PFSK-1 (cell line): ENCODE measurements at regions not wholly inside any gene's neighbourhood (a gene's known extent, or its start where the extent isn't known, plus 50 kb on each side); places are given as distances from the start of the nearest gene placed in this dataset.

Experiments used
- FOXP2 ChIP-seq: optimal IDR thresholded peaks from 2 replicates; pipeline ENCODE3; 2011; ENCODE audit warnings: borderline replicate concordance, control low read depth, inconsistent platforms; ENCODE audit not compliant: insufficient read depth; ENCODE audit errors: extremely low read length, extremely low read depth
- POLR2AphosphoS5 ChIP-seq: IDR thresholded peaks from 2 replicates; pipeline ENCODE4 v1.6.1; 2012; ENCODE audit warnings: low read depth, mild to moderate bottlenecking, control low read depth, low read length, moderate library complexity
- SIN3A ChIP-seq: IDR thresholded peaks from 2 replicates; pipeline ENCODE4 v1.6.1; 2012; ENCODE audit warnings: mild to moderate bottlenecking, low read length, moderate library complexity, borderline replicate concordance; ENCODE audit not compliant: insufficient read depth
- TAF1 ChIP-seq: IDR thresholded peaks from 2 replicates; pipeline ENCODE4 v1.6.1; 2012; ENCODE audit warnings: low read length, control low read depth, borderline replicate concordance; ENCODE audit not compliant: insufficient read depth
- TF ChIP-seq, protein P1 (sequence below), 2 experiments: IDR thresholded peaks; 2 replicates each; pipeline versions ENCODE4 v1.6.1 to v1.8.0; 2011 to 2012; ENCODE audit warnings: low read depth in 2 of 2, low read length in 2 of 2, control low read depth in 1 of 2, inconsistent platforms in 1 of 2, mild to moderate bottlenecking in 1 of 2, moderate library complexity in 1 of 2; ENCODE audit not compliant: insufficient read depth in 1 of 2

DNA sequence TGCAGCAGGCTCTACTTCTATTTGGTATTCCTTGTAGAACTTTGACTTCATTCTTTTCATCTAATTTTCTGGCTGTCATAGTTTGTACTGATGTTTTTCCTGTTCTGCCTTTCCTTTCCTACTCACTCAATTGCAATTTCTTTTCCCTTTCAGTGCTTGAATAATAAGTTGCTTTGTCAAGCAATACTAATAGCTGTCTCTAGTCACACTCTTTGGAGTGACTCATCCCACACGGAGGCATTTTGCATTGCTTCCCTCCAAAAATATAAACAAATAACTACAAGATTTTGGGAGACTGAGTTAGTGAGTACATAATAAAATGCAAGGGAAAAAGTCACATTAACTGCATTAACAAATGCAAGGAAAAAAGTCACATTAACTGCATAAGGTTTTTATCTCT, 465.9 kb downstream of the CDH9 start:
- TF ChIP-seq POLR2AphosphoS5 (no peak), TAF1 (no peak), FOXP2 (no peak)
- TF ChIP-seq, protein P1, sequence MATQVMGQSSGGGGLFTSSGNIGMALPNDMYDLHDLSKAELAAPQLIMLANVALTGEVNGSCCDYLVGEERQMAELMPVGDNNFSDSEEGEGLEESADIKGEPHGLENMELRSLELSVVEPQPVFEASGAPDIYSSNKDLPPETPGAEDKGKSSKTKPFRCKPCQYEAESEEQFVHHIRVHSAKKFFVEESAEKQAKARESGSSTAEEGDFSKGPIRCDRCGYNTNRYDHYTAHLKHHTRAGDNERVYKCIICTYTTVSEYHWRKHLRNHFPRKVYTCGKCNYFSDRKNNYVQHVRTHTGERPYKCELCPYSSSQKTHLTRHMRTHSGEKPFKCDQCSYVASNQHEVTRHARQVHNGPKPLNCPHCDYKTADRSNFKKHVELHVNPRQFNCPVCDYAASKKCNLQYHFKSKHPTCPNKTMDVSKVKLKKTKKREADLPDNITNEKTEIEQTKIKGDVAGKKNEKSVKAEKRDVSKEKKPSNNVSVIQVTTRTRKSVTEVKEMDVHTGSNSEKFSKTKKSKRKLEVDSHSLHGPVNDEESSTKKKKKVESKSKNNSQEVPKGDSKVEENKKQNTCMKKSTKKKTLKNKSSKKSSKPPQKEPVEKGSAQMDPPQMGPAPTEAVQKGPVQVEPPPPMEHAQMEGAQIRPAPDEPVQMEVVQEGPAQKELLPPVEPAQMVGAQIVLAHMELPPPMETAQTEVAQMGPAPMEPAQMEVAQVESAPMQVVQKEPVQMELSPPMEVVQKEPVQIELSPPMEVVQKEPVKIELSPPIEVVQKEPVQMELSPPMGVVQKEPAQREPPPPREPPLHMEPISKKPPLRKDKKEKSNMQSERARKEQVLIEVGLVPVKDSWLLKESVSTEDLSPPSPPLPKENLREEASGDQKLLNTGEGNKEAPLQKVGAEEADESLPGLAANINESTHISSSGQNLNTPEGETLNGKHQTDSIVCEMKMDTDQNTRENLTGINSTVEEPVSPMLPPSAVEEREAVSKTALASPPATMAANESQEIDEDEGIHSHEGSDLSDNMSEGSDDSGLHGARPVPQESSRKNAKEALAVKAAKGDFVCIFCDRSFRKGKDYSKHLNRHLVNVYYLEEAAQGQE (IDR thresholded peaks at IDR 0.05; ENCODE audit: insufficient read depth in 1 of 2, low read depth in 2 of 2, low read length in 2 of 2): no peak

DNA sequence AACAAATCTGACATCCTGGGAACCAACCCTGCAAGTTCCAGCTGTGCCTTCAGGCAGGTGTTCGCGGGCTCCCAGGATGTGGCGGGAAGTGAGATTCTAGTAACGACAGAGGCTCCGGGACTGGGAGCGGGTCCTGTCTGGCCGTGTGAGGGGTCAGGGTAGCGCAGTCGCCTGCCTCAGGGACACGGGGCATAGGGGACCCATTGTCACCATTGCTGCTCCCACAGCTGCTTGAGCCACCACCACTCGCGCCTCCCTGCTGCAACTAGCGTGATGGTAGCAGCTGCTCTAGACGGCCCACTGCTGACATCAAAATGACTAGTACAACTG, 468.5 kb downstream of the CDH9 start:
- TF ChIP-seq, protein P1 (IDR thresholded peaks at IDR 0.05; ENCODE audit: insufficient read depth in 1 of 2, low read depth in 2 of 2, low read length in 2 of 2): no peak
- no peak for TF ChIP-seq POLR2AphosphoS5
- no peak for TF ChIP-seq FOXP2
- no peak for TF ChIP-seq TAF1
- no peak for TF ChIP-seq SIN3A

DNA sequence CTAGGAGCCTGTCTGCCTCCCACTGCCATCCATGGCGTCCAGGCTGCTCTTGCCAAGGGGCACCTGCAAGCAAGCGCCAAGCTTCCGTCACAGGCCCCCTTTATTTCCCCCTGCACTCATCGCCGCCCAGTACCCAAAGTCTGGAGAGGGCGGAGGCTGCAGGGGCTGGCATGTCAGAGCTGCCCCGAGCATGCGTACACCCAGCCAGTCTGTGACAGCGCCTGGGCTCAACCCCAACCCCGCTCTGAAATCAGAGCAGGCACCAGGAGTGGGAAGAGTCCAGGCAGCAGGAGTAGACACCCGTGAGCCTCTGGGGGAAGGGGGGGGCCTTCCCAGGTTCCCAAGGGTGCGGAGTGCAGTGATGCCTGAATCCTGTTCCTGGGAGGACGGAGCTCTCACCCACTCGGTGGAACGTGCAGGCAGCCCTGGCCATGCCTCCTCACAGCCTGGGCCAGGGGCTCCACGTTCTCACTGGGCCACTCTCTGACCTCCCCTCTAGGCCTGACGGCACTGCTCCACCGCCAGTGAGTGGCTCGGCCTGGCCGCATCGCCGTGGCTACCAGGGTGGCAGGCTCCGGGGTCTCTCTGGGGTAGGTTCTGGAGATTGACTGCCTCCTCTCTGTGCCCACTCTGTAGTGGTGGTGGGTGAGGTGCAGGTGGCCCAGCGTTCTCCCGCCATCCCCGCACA, 469.0 kb downstream of the CDH9 start:
- TF ChIP-seq POLR2AphosphoS5 (no peak), FOXP2 (no peak), SIN3A (no peak), TAF1 (no peak)
- TF ChIP-seq, protein P1 (IDR thresholded peaks at IDR 0.05; ENCODE audit: insufficient read depth in 1 of 2, low read depth in 2 of 2, low read length in 2 of 2): no peak

DNA sequence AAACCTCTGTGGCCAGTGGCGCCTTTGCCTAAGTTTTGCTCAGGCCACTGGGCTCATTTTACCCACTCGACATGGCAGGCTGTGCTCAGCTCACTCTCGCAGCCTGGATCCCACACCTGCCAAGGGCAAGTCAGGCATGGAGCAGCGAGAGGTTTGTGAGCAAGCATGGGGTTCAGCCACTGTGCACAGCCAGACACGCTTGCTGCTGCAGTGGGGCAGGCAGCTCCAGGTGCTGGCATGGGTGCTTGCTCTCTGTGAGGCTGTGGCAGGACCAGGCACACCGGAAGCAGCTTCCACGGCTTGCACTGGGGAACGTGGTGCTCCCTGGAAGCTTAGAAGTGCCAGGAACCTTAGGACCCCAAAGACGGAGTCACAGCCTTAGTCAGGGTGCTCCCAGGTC, 470.1 kb downstream of the CDH9 start:
- TF ChIP-seq TAF1 (no peak), SIN3A (no peak), POLR2AphosphoS5 (no peak), FOXP2 (no peak)
- TF ChIP-seq, protein P1 (IDR thresholded peaks at IDR 0.05; ENCODE audit: insufficient read depth in 1 of 2, low read depth in 2 of 2, low read length in 2 of 2): no peak

DNA sequence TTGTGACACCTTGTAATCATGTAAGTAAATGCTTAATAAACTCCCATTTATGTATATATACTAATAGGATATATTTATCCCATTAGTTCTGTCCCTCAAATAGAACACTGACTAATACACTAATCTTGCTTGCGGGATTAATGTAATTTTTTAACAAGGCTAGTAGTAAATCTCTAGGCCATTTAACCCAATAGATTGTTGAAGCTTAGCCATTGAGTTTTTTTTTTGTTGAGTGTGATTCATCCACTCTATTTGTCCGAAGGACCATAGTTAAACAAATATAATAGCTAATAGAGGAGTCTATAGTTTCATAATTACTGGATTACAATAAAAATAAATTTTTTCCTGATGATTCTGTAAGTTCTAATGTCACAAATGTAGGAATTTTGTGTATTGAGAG, 474.4 kb downstream of the CDH9 start:
- no peak for TF ChIP-seq SIN3A
- no peak for TF ChIP-seq POLR2AphosphoS5
- TF ChIP-seq TAF1: no peak
- TF ChIP-seq, protein P1 (IDR thresholded peaks at IDR 0.05; ENCODE audit: insufficient read depth in 1 of 2, low read depth in 2 of 2, low read length in 2 of 2): no peak
- no peak for TF ChIP-seq FOXP2
